Activated naive CD4-positive, alpha-beta T cell treated with anti-CD3 and anti-CD28 coated beads, Interleukin-2, amount 10 ng/mL, durations not matched to agents 7 days and 5 days (primary cell): ENCODE measurements at regions not wholly inside any gene's neighbourhood (a gene's known extent, or its start where the extent isn't known, plus 50 kb on each side); places are given as distances from the start of the nearest gene placed in this dataset.

Experiments used
- CTCF ChIA-PET: fragments of 350-600 bp; sonication (Branson Sonifier 250); formaldehyde crosslinking; loops from one replicate; lab custom pipeline; 2021; ENCODE audit warnings: antibody characterized with exemption; lab: Charles Lee
- DNase-seq: peaks from one replicate; pipeline ENCODE4 v3.0.0-alpha.2; 2020
- H3K27ac Mint-ChIP-seq: one replicate; pipeline ENCODE4 v1.8.0; 2021; ENCODE audit warnings: mild to moderate bottlenecking, moderate library complexity, mixed read lengths
- H3K27me3 Mint-ChIP-seq: one replicate; pipeline ENCODE4 v1.8.0; 2021; ENCODE audit warnings: mild to moderate bottlenecking, mixed read lengths
- H3K36me3 Mint-ChIP-seq: one replicate; pipeline ENCODE4 v1.8.0; 2021; ENCODE audit warnings: mixed read lengths
- H3K4me1 Mint-ChIP-seq: one replicate; pipeline ENCODE4 v1.8.0; 2021; ENCODE audit warnings: mixed read lengths
- H3K4me3 Mint-ChIP-seq: one replicate; pipeline ENCODE4 v1.8.0; 2021; ENCODE audit warnings: mild to moderate bottlenecking, moderate library complexity, mixed read lengths
- H3K9me3 Mint-ChIP-seq: one replicate; pipeline ENCODE4 v1.8.0; 2021; ENCODE audit warnings: mixed read lengths

GRCh38 chr11:37512156-37512780 lies 914.2 kb upstream of the RAG2 start:
- H3K9me3 Mint-ChIP-seq: peaks cover 16% of the 10 kb centered on the region
- H3K4me1 Mint-ChIP-seq: no peaks in the 10 kb centered on the region
- CTCF ChIA-PET: no interaction called here
- no peak for DNase-seq
- no peak overlapping the region for H3K27ac Mint-ChIP-seq
- no peaks in the 10 kb centered on the region for H3K27me3 Mint-ChIP-seq
- H3K36me3 Mint-ChIP-seq: no peaks in the 10 kb centered on the region
- no peak overlapping the region for H3K4me3 Mint-ChIP-seq

- CTCF ChIA-PET: no interaction called here
- no peak overlapping the region for H3K4me3 Mint-ChIP-seq
- H3K27me3 Mint-ChIP-seq: no peaks in the 10 kb centered on the region
Measured at GRCh38 chr11:37511425-37511933, 913.4 kb upstream of the RAG2 start.

DNA sequence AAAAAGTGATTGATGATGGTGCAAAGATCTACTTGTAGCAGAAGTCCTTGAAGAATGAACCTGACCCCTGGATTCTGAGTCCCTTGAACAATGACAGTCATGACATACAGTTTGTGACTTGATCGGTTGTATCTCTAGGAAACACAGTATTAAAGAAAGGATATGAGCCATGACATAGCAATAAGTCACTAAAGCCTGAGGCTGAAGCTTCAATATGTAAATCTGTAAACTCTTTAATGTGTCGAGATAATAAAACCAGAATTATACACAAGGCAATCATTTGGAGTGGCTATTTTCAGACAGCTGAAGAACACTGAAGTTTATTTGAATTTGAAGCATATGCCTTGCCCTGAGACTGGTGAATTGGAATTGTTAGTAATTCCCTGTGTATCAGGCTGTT lies 911.5 kb upstream of the RAG2 start:
- CTCF ChIA-PET: no interaction called here
- Mint-ChIP-seq H3K4me1 (no peaks in the 10 kb centered on the region), H3K4me3 (no peak overlapping the region)

More at GRCh38 chr11:37511425-37511933, 913.4 kb upstream of the RAG2 start:
- DNase-seq: no peak
- Mint-ChIP-seq H3K4me1 (no peaks in the 10 kb centered on the region), H3K36me3 (no peaks in the 10 kb centered on the region), H3K27ac (no peak overlapping the region), H3K9me3 (peaks cover 14% of the 10 kb centered on the region)

DNA sequence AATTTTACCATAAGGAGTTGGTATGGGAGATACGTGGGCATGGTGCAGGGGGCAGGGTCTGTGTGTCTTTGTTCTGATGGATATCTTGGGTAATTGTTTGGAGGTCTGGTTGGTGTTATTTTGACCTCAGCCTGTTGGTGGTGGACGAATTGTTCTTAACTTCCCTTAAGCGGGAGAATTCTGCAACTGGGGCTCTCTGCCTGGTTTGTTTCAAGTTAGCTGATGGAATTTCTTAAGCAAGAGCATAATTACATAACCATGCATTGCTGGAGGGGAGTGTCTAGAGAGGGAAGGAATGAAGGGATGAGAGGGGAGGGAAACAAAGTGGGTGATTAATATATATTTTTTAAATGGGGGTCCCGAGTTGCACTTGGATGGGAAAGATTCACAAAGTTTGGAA lies 908.5 kb upstream of the RAG2 start:
- H3K4me1 Mint-ChIP-seq: no peaks in the 10 kb centered on the region
- H3K9me3 Mint-ChIP-seq: peaks cover 12% of the 10 kb centered on the region
- H3K4me3 Mint-ChIP-seq: no peak overlapping the region
- CTCF ChIA-PET: no interaction called here
- no peak overlapping the region for H3K27ac Mint-ChIP-seq
- no peaks in the 10 kb centered on the region for H3K36me3 Mint-ChIP-seq
- no peaks in the 10 kb centered on the region for H3K27me3 Mint-ChIP-seq
- DNase-seq: no peak

More for the DNA sequence above, 911.5 kb upstream of the RAG2 start:
- Mint-ChIP-seq H3K27me3 (no peaks in the 10 kb centered on the region), H3K36me3 (no peaks in the 10 kb centered on the region), H3K27ac (no peak overlapping the region), H3K9me3 (peaks cover 8% of the 10 kb centered on the region)
- DNase-seq: no peak

GRCh38 chr11:37505406-37505805 lies 907.4 kb upstream of the RAG2 start:
- H3K36me3 Mint-ChIP-seq: no peaks in the 10 kb centered on the region
- H3K9me3 Mint-ChIP-seq: peaks cover 12% of the 10 kb centered on the region
- CTCF ChIA-PET: no interaction called here
- no peak overlapping the region for H3K4me3 Mint-ChIP-seq
- no peak for DNase-seq
- H3K27me3 Mint-ChIP-seq: no peaks in the 10 kb centered on the region
- no peak overlapping the region for H3K27ac Mint-ChIP-seq
- no peaks in the 10 kb centered on the region for H3K4me1 Mint-ChIP-seq

- Mint-ChIP-seq H3K27me3 (no peaks in the 10 kb centered on the region), H3K4me3 (no peak overlapping the region), H3K4me1 (no peaks in the 10 kb centered on the region), H3K27ac (no peak overlapping the region), H3K36me3 (no peaks in the 10 kb centered on the region), H3K9me3 (peaks cover 11% of the 10 kb centered on the region)
- no peak for DNase-seq
- CTCF ChIA-PET: no interaction called here
Measured at GRCh38 chr11:37504921-37505320, 906.9 kb upstream of the RAG2 start.

DNA sequence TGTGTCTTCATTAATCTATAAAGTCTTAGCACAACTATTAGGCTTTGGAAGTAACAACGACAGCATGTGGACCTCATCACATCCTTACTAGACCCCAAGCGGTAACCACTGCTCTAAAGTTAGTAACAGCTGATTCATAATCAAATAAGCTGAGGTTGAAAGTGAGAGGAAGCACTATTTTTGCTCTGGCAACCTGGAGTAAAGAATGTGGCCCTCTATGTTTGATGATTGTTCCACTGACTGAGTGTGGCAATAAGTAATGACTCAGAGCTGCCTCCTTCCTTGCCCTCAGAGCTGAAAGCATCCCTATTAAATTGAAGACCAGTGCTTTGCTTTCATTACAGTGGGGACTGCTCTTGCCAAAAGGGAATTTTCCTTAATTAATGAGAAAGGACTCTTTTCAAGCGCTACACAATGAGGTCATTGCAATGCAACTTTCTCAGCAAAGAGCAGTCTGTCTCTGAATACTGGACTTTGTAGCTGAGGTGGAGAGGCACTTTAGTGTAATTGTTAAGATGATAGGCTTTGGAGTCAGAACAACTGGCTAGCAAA lies 906.1 kb upstream of the RAG2 start:
- Mint-ChIP-seq H3K36me3 (no peaks in the 10 kb centered on the region), H3K4me1 (no peaks in the 10 kb centered on the region), H3K27ac (no peak overlapping the region), H3K27me3 (no peaks in the 10 kb centered on the region), H3K9me3 (peaks cover 9% of the 10 kb centered on the region), H3K4me3 (no peak overlapping the region)
- no peak for DNase-seq
- CTCF ChIA-PET: no interaction called here

- CTCF ChIA-PET: no interaction called here
- Mint-ChIP-seq H3K4me3 (no peak overlapping the region), H3K27me3 (no peaks in the 10 kb centered on the region), H3K9me3 (peaks cover 9% of the 10 kb centered on the region), H3K27ac (no peak overlapping the region), H3K36me3 (no peaks in the 10 kb centered on the region), H3K4me1 (no peaks in the 10 kb centered on the region)
- no peak for DNase-seq
Measured at GRCh38 chr11:37503411-37504059, 905.5 kb upstream of the RAG2 start.

DNA sequence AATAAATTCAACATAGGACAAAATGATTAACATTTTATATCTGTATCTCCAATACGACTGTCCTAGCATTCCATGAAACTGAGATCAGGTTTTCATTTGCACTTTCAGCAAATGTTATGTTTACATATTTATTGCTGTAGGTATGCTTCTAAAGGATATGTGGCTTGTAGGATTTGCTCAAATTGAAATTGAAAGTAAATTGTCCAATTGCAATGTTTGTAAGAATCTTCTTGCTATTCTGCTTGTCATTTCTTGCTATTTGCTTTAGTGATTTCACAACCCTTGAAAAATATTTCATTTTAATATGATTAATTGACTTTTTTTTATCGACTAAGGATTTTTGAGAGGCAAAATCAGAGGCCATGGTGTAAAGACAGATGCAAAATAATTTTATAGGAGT lies 904.2 kb upstream of the RAG2 start:
- no peak overlapping the region for H3K4me3 Mint-ChIP-seq
- no peaks in the 10 kb centered on the region for H3K4me1 Mint-ChIP-seq
- H3K9me3 Mint-ChIP-seq: peaks cover 6% of the 10 kb centered on the region
- CTCF ChIA-PET: no interaction called here
- H3K27ac Mint-ChIP-seq: no peak overlapping the region
- DNase-seq: no peak
- no peaks in the 10 kb centered on the region for H3K27me3 Mint-ChIP-seq
- H3K36me3 Mint-ChIP-seq: no peaks in the 10 kb centered on the region

- peaks cover 6% of the 10 kb centered on the region for H3K9me3 Mint-ChIP-seq
- H3K36me3 Mint-ChIP-seq: no peaks in the 10 kb centered on the region
- CTCF ChIA-PET: no interaction called here
- H3K4me3 Mint-ChIP-seq: no peak overlapping the region
- no peak overlapping the region for H3K27ac Mint-ChIP-seq
- no peak for DNase-seq
- H3K4me1 Mint-ChIP-seq: no peaks in the 10 kb centered on the region
- H3K27me3 Mint-ChIP-seq: no peaks in the 10 kb centered on the region
Measured at GRCh38 chr11:37500425-37500824, 902.4 kb upstream of the RAG2 start.

GRCh38 chr11:37497326-37497725 lies 899.3 kb upstream of the RAG2 start:
- CTCF ChIA-PET: no interaction called here
- Mint-ChIP-seq H3K4me3 (no peak overlapping the region), H3K9me3 (no peaks in the 10 kb centered on the region), H3K27ac (no peak overlapping the region), H3K27me3 (no peaks in the 10 kb centered on the region), H3K4me1 (no peaks in the 10 kb centered on the region), H3K36me3 (no peaks in the 10 kb centered on the region)
- DNase-seq: no peak

- H3K4me1 Mint-ChIP-seq: no peaks in the 10 kb centered on the region
- peaks cover 6% of the 10 kb centered on the region for H3K9me3 Mint-ChIP-seq
- no peak overlapping the region for H3K4me3 Mint-ChIP-seq
- no peaks in the 10 kb centered on the region for H3K27me3 Mint-ChIP-seq
- CTCF ChIA-PET: no interaction called here
- no peaks in the 10 kb centered on the region for H3K36me3 Mint-ChIP-seq
- H3K27ac Mint-ChIP-seq: no peak overlapping the region
- no peak for DNase-seq
Measured at GRCh38 chr11:37496201-37496600, 898.2 kb upstream of the RAG2 start.

DNA sequence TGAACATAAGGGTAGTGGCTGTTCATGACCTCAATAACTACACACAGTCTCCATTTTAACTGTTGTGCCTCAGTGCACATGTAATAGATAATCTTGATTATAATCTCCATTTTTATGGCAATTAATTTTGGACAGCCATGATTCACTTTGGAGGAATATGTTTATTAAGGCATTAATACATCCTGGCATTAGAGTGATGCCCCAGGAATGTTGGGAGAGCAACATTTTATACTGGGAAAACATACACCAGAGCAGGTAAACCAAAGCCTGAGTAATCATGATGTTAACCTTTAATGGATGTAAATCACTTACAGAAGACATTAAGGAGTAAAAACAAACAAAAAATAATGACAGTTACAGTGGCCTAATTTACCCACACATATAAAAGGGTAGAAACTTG lies 886.3 kb upstream of the RAG2 start:
- Mint-ChIP-seq H3K36me3 (no peaks in the 10 kb centered on the region), H3K27me3 (no peaks in the 10 kb centered on the region), H3K27ac (no peak overlapping the region), H3K9me3 (peaks cover 15% of the 10 kb centered on the region), H3K4me3 (no peak overlapping the region), H3K4me1 (no peaks in the 10 kb centered on the region)
- DNase-seq: no peak
- CTCF ChIA-PET: no interaction called here

- H3K4me3 Mint-ChIP-seq: no peak overlapping the region
- H3K9me3 Mint-ChIP-seq: peaks cover 15% of the 10 kb centered on the region
- H3K27me3 Mint-ChIP-seq: no peaks in the 10 kb centered on the region
- DNase-seq: no peak
- CTCF ChIA-PET: no interaction called here
- H3K36me3 Mint-ChIP-seq: no peaks in the 10 kb centered on the region
- no peak overlapping the region for H3K27ac Mint-ChIP-seq
- H3K4me1 Mint-ChIP-seq: no peaks in the 10 kb centered on the region
Measured at GRCh38 chr11:37483761-37484160, 885.7 kb upstream of the RAG2 start.

- no peaks in the 10 kb centered on the region for H3K27me3 Mint-ChIP-seq
- peaks cover 10% of the 10 kb centered on the region for H3K9me3 Mint-ChIP-seq
- no peak overlapping the region for H3K4me3 Mint-ChIP-seq
- no peak overlapping the region for H3K27ac Mint-ChIP-seq
- H3K4me1 Mint-ChIP-seq: no peaks in the 10 kb centered on the region
- DNase-seq: no peak
- no peaks in the 10 kb centered on the region for H3K36me3 Mint-ChIP-seq
- CTCF ChIA-PET: no interaction called here
Measured at GRCh38 chr11:37474889-37475288, 876.9 kb upstream of the RAG2 start.
